Parathyroid adenoma (tissue), 2 donors: ENCODE measurements at regions not wholly inside any gene's neighbourhood (a gene's known extent, or its start where the extent isn't known, plus 50 kb on each side); places are given as distances from the start of the nearest gene placed in this dataset.

Source experiments
- H2AFZ ChIP-seq: fragments of 300-600 bp; sonication (generic); one replicate; pipeline ENCODE4 v1.7.0; 2017; ENCODE audit warnings: antibody characterized with exemption, mild to moderate bottlenecking
- H3K27ac ChIP-seq: fragments of 300-600 bp; sonication (generic); one replicate; pipeline ENCODE4 v1.7.0; 2017
- H3K27me3 ChIP-seq: fragments of 300-600 bp; sonication (generic); one replicate; pipeline ENCODE4 v1.7.0; 2017; ENCODE audit warnings: low read length; ENCODE audit not compliant: control insufficient read depth, insufficient read depth
- H3K36me3 ChIP-seq: fragments of 300-600 bp; sonication (generic); one replicate; pipeline ENCODE4 v1.7.0; 2017; ENCODE audit warnings: low read length; ENCODE audit not compliant: control insufficient read depth, insufficient read depth
- H3K4me1 ChIP-seq: fragments of 300-600 bp; sonication (generic); one replicate; pipeline ENCODE4 v1.7.0; 2017; ENCODE audit warnings: control low read depth
- H3K4me2 ChIP-seq: fragments of 300-600 bp; sonication (generic); one replicate; pipeline ENCODE4 v1.7.0; 2017; ENCODE audit warnings: low read length
- H3K4me3 ChIP-seq: fragments of 300-600 bp; sonication (generic); one replicate; pipeline ENCODE4 v1.7.0; 2017; ENCODE audit warnings: low read depth, low read length
- H3K79me2 ChIP-seq: fragments of 300-600 bp; sonication (generic); one replicate; pipeline ENCODE4 v1.7.0; 2017; ENCODE audit warnings: control low read depth
- H3K9ac ChIP-seq: fragments of 300-600 bp; sonication (generic); one replicate; pipeline ENCODE4 v1.7.0; 2017; ENCODE audit warnings: mild to moderate bottlenecking
- H3K9me3 ChIP-seq: fragments of 300-600 bp; sonication (generic); one replicate; pipeline ENCODE4 v1.7.0; 2017; ENCODE audit warnings: low read length; ENCODE audit not compliant: control insufficient read depth
- TF ChIP-seq, protein P1 (sequence below): fragments of 300-600 bp; sonication (generic); IDR thresholded peaks from one replicate; pipeline ENCODE4 v1.7.0; 2017; ENCODE audit warnings: antibody characterized with exemption, mild to moderate bottlenecking
- donor health status: primary hyperparathyroidism.

GRCh38 chr2:194557993-194558392 is 1099.0 kb upstream of the SLC39A10 start:
- H3K9ac ChIP-seq, result no peak overlapping the region
- no peak overlapping the region for H3K27ac ChIP-seq
- H2AFZ ChIP-seq, result no peak overlapping the region
- no peaks in the 10 kb centered on the region for H3K4me1 ChIP-seq
- no peaks in the 10 kb centered on the region for H3K36me3 ChIP-seq
- no peaks in the 10 kb centered on the region for H3K9me3 ChIP-seq
- no peak overlapping the region for H3K4me2 ChIP-seq
- no peaks in the 10 kb centered on the region for H3K79me2 ChIP-seq
- H3K4me3 ChIP-seq, result no peak overlapping the region
- H3K27me3 ChIP-seq, result no peaks in the 10 kb centered on the region
- TF ChIP-seq, protein P1, sequence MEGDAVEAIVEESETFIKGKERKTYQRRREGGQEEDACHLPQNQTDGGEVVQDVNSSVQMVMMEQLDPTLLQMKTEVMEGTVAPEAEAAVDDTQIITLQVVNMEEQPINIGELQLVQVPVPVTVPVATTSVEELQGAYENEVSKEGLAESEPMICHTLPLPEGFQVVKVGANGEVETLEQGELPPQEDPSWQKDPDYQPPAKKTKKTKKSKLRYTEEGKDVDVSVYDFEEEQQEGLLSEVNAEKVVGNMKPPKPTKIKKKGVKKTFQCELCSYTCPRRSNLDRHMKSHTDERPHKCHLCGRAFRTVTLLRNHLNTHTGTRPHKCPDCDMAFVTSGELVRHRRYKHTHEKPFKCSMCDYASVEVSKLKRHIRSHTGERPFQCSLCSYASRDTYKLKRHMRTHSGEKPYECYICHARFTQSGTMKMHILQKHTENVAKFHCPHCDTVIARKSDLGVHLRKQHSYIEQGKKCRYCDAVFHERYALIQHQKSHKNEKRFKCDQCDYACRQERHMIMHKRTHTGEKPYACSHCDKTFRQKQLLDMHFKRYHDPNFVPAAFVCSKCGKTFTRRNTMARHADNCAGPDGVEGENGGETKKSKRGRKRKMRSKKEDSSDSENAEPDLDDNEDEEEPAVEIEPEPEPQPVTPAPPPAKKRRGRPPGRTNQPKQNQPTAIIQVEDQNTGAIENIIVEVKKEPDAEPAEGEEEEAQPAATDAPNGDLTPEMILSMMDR, result no peak

GRCh38 chr2:194556629-194557028 is 1100.4 kb upstream of the SLC39A10 start:
- Histone ChIP-seq H3K27ac (no peak overlapping the region), H2AFZ (no peak overlapping the region), H3K36me3 (no peaks in the 10 kb centered on the region), H3K9ac (no peak overlapping the region), H3K79me2 (no peaks in the 10 kb centered on the region), H3K4me2 (no peak overlapping the region), H3K4me1 (no peaks in the 10 kb centered on the region), H3K4me3 (no peak overlapping the region), H3K9me3 (no peaks in the 10 kb centered on the region), H3K27me3 (no peaks in the 10 kb centered on the region)
- TF ChIP-seq, protein P1, result no peak

DNA sequence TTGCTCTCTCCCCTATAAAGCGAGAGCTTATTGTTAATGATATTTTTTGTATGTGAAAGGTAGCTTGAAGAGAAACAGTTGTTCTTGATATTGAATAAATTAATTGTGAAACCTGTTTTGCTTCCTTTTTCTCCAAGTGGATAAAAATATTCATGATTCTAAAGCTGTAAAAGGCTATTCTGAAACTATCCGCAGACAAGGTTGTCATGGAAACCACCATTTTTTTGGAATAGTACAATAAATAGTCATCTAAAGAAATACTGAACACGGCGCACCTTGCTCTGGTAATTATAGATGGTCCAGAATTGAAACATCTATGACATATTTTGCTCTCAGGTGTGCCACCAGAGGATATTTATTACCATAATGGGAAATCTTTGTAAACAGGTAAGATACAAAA is 1103.0 kb upstream of the SLC39A10 start:
- H3K4me3 ChIP-seq, result no peak overlapping the region
- no peaks in the 10 kb centered on the region for H3K27me3 ChIP-seq
- TF ChIP-seq, protein P1, result no peak

GRCh38 chr2:194550702-194551101 is 1106.3 kb upstream of the SLC39A10 start:
- H3K79me2 ChIP-seq, result no peaks in the 10 kb centered on the region
- H3K9ac ChIP-seq, result no peak overlapping the region
- H2AFZ ChIP-seq, result no peak overlapping the region
- no peak overlapping the region for H3K27ac ChIP-seq
- no peaks in the 10 kb centered on the region for H3K4me1 ChIP-seq
- H3K4me3 ChIP-seq, result no peak overlapping the region
- no peaks in the 10 kb centered on the region for H3K27me3 ChIP-seq
- no peaks in the 10 kb centered on the region for H3K9me3 ChIP-seq
- TF ChIP-seq, protein P1, result no peak
- H3K4me2 ChIP-seq, result no peak overlapping the region
- H3K36me3 ChIP-seq, result no peaks in the 10 kb centered on the region

More for the DNA sequence above, 1103.0 kb upstream of the SLC39A10 start:
- no peaks in the 10 kb centered on the region for H3K4me1 ChIP-seq
- H3K36me3 ChIP-seq, result no peaks in the 10 kb centered on the region
- no peak overlapping the region for H3K9ac ChIP-seq
- no peak overlapping the region for H3K4me2 ChIP-seq
- no peak overlapping the region for H3K27ac ChIP-seq
- no peaks in the 10 kb centered on the region for H3K79me2 ChIP-seq
- no peaks in the 10 kb centered on the region for H3K9me3 ChIP-seq
- H2AFZ ChIP-seq, result no peak overlapping the region

DNA sequence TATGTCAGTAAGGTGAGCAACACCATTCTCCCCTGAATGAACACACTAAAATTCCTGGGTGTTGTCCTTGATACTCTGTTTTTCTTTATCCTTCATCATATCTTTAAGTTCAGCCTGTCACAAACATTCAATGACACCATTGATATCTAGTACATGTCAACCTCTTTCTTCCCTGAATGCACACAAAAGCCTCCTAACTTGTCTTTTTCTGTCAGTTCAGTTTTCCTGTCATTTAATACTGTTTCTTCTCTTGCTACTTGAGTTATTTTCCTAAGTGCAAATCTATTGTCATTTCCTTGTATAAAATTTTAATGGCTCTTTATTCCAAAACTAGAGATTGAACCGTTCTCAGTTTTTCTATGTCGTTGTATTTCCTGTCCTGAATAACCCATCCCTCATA is 1107.6 kb upstream of the SLC39A10 start:
- Histone ChIP-seq H3K27me3 (no peaks in the 10 kb centered on the region), H3K4me2 (no peak overlapping the region), H3K36me3 (no peaks in the 10 kb centered on the region), H3K27ac (no peak overlapping the region), H3K9ac (no peak overlapping the region), H2AFZ (no peak overlapping the region), H3K4me3 (no peak overlapping the region), H3K4me1 (no peaks in the 10 kb centered on the region), H3K9me3 (no peaks in the 10 kb centered on the region), H3K79me2 (no peaks in the 10 kb centered on the region)
- TF ChIP-seq, protein P1, result no peak
